Stomach (tissue), 4 donors: ENCODE measurements at regions not wholly inside any gene's neighbourhood (a gene's known extent, or its start where the extent isn't known, plus 50 kb on each side); places are given as distances from the start of the nearest gene placed in this dataset.

ENCODE experiments used
- POLR2A ChIP-seq, 4 donors: fragments of 450-650 bp; IDR thresholded peaks; one replicate each; pipeline ENCODE4 v1.6.1; 2016; ENCODE audit warnings: antibody characterized with exemption in 4 of 4, control low read depth in 2 of 4, mild to moderate bottlenecking in 1 of 4, moderate library complexity in 1 of 4
- POLR2AphosphoS5 ChIP-seq, 3 donors: sonication (generic); formaldehyde crosslinking; IDR thresholded peaks; one replicate each; pipeline ENCODE4 v1.6.1; 2016; ENCODE audit warnings: antibody characterized with exemption in 3 of 3
- TF ChIP-seq, protein P1 (sequence below), 7 experiments: fragments of 450-650 bp in 4 of 7; fragments of 200-600 bp in 3 of 7; sonication (generic) in 3 of 7; IDR thresholded peaks; one replicate each; pipeline ENCODE4 v1.5.1; 2016 to 2019; ENCODE audit warnings: antibody characterized with exemption in 7 of 7, control low read depth in 2 of 7, mild to moderate bottlenecking in 1 of 7

- no peak for TF ChIP-seq POLR2AphosphoS5 (IDR thresholded peaks at IDR 0.05)
- TF ChIP-seq, protein P1, sequence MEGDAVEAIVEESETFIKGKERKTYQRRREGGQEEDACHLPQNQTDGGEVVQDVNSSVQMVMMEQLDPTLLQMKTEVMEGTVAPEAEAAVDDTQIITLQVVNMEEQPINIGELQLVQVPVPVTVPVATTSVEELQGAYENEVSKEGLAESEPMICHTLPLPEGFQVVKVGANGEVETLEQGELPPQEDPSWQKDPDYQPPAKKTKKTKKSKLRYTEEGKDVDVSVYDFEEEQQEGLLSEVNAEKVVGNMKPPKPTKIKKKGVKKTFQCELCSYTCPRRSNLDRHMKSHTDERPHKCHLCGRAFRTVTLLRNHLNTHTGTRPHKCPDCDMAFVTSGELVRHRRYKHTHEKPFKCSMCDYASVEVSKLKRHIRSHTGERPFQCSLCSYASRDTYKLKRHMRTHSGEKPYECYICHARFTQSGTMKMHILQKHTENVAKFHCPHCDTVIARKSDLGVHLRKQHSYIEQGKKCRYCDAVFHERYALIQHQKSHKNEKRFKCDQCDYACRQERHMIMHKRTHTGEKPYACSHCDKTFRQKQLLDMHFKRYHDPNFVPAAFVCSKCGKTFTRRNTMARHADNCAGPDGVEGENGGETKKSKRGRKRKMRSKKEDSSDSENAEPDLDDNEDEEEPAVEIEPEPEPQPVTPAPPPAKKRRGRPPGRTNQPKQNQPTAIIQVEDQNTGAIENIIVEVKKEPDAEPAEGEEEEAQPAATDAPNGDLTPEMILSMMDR (IDR thresholded peaks at IDR 0.05) = no peak
- no peak for TF ChIP-seq POLR2A (IDR thresholded peaks at IDR 0.05)
These were observed 62.6 kb upstream of the ARHGAP5 start for GRCh38 chr14:32014498-32014897.
